NCI-H1048 (cell line): ENCODE measurements at regions not wholly inside any gene's neighbourhood (a gene's known extent, or its start where the extent isn't known, plus 50 kb on each side); places are given as distances from the start of the nearest gene placed in this dataset.

Experiments
- DNase-seq: peaks from one replicate; lab custom pipeline; 2025; lab: John Stamatoyannopoulos, UW

DNA sequence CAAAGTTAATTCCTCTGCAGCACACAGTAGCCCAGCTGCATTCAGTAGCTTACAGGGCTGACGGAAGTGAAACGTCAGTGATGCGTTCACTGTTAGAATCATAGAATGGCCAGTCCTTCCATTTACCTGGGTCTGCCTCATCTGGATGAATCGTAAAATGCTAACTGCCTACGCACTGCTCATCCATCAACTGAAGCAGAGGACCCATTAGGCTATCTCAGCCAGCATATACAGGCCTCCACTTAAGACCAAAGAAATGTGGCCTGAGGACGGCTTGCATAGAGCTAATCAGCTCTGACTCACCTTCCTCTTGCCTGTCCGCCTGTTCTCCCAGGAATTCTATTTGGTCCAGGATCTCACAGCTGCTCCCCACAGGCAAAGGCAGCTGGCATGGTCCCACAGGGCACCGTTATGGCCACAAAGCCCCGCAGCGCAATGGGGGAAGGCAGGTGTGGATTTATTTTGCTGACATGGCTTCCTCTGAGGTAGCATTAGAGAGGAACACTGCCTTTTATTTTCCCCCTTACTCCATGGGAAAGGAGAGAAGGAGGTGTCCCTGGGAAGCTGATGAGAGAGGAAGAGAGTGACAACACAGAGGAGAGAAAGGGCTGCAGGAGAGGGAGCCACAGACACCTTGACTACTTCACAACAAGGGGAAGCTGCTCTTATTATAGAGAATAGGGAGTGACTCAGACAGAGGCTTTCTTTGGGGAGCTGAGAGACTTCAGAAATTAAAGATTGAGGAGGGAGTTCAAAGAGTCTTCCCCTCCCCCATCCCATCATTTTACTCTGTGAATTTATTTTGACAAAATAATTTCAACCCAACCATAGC lies 177.6 kb downstream of the HHIPL2 start:
- no peak for DNase-seq

GRCh38 chr1:222369148-222369547 lies 178.8 kb downstream of the HHIPL2 start:
- no peak for DNase-seq

- DNase-seq = no peak
Measured at GRCh38 chr1:222358100-222358499, 189.8 kb downstream of the HHIPL2 start.

- no peak for DNase-seq
Measured at GRCh38 chr1:222357252-222357651, 190.7 kb downstream of the HHIPL2 start.

- no peak for DNase-seq
Measured at GRCh38 chr1:222347627-222348026, 200.3 kb downstream of the HHIPL2 start.

DNA sequence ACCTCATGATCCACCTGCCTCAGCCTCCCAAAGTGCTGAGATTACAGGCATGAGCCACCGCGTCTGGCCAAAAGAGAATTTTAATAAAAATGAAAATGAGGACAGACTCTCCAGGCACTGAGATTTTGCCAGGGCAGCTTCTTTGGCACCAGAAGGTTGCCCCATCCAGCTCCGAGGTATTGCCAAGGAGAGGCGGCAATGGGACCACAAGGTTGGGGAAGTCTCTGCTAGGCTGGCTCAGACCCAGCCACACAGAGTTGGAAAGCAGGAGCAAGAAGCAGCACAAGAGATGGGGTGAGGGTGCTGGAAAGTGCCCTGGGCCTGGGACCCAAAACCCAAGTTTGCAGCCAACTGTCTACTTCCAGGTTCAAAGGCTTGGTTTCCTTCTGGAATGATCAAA lies 200.9 kb downstream of the HHIPL2 start:
- DNase-seq = no peak

DNA sequence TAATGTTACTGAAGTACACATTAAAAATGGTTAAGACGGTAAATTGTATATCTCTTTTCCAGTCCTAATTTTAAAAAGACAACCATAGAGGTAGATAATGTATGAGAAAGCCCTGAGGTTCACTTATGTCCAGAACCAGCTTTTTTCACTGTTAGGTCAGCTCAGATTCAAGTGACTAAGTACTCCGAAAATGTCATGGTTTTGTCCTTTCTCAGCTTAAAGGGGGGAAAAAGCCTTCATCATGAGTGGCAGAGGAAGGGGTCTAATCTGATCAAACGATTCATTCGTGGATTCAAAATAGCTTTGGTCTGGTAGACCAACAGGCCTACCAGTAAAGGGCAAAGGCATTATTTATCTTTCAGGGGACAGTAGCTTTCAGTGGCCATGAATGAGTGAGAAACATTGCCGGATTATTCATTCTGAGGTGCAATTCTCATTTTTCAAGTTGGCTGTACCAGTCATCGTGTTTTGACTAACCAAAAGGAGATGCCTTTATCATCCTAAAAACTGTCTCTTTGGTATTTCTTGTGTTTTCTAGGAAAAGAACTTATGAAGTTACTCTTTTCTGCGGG lies 208.4 kb downstream of the HHIPL2 start:
- no peak for DNase-seq

DNA sequence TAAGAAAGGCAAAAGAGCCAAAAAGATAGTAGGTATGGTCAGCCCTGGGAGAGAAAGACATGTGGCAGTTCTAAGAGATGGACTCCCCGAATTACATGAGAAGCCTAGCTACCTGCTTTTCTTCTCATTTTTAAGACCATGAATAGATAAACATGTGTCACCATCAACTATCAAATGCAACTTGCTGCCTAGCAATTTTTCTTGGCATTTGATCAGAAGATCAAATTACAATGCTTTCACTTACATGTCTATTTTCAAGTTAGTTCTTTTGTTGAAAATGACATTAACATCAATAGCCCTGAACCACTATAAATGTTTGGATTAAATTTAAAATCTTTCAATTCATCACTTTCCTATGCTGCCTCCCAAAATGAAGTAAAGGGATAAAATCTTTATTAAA lies 212.3 kb downstream of the HHIPL2 start:
- DNase-seq = no peak

DNA sequence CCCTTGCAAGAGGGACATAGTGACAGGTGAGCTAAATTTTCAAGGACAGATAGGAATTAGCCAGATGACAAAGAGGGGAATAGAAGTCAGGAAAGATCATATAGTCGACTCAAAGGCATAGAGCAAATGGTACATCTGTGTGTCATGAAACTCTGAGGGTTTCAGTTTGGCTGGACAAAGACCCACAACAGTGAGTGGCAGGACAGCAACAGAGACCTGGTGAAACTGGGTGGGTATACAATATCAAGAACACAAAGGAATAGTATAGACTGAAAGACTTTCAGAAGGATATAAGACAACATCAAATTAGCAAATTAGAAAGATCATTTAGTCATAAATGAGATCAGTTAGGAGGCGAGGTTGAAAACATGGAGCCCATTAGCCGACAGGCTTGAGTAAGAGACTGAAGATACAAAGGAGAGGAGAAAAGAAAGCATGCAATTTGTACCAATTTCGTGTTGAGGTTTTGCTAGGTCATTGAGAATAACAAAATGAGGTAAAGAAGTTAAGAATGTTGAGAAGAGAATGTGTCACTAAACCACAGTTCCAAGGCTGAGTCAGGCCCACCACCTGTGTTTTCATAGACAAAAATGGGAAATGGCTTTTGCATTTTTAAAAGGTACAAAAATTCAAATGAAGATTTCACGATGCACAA lies 213.8 kb downstream of the HHIPL2 start:
- no peak for DNase-seq

GRCh38 chr1:222331765-222332164 lies 216.1 kb downstream of the HHIPL2 start:
- no peak for DNase-seq

DNA sequence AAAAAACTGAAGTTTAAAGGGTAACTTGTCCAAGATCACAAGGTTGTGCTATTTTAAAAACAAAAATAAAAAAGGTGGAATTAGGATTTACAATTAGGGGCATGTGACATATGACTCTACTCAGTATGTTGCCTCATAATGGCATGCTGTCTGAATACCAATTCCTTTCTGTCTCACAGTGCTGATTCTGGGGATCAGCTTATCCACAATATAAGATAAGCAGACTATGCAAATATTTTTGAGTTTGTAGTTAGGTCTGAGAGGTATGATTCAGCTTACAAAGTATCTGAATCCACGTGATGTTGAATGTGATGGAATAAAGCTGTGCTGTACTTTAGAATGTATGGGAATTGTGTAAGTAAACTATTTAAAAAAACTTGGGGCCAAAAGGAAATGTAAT lies 216.6 kb downstream of the HHIPL2 start:
- DNase-seq = no peak

DNA sequence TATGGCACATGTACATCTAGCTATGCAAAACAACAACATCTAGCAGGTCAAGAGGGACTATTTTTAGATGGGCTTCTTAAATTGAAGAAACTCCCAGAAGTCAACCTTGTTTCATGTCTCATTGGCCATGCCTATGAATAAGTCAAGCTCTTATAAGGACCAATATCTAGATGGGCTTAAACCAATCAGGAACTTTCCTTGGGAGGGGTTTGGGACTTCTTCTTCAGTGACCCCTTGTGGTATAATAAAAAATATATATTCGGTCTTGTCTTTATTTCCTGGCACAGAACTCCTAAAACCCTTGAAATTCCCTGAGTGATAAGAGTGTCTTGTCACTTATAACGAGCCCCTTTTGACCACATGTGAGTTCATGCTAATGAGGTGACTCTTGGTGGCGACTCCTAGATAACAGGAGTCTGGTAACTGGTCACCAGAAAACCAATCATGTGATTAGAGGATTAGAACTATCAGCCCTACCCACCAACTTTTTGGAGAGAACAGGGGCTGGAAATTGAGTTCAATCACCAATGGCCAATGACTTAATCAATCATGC lies 218.3 kb downstream of the HHIPL2 start:
- DNase-seq = no peak

DNA sequence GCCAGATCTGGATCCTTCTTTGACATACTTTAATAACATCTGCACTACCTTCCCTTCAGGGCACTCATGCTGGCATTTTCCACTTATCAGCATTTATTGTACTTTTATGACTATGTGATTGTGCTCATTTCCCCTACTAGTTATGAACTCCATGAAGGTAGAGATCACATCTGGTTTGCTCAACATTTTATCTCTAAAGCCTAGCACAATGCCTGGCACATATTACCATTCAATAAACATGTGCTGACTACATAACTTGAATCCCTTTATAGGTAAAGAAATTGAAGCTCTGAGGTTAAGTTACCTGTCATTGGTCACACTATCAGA lies 221.2 kb downstream of the HHIPL2 start:
- DNase-seq = no peak

DNA sequence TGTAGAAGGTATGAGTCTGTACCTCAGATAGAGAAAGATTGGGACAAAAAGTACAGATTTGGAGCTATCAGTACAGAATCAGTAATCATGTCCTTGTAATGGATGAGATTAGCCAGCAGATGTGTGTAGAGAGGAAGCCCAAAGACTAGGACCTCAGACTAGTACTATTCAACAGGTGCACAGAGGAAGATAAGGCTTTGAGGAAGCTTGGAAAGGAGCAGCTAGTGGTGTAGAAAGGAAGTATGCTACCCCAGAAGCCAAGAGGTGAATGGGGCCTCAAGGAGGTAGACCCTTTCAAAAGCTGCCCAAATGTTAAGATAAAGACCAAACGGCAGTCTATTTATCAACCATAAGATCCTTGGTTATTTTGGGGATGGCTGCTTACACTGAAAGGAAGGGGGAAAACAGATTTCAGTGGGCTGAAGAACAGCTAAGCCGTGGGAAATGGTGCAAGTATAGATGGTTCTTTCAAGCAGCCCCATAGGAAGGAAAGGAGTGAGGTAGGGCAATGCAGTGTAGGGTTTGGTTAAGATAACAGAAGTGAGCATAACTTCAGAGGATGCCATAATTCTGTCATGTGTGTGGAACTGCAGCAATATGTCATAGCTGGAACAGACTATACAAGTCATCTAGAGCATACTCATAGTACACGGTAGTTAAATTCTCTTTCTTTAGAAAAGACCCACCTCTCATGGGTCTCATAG lies 221.7 kb downstream of the HHIPL2 start:
- DNase-seq = no peak

DNA sequence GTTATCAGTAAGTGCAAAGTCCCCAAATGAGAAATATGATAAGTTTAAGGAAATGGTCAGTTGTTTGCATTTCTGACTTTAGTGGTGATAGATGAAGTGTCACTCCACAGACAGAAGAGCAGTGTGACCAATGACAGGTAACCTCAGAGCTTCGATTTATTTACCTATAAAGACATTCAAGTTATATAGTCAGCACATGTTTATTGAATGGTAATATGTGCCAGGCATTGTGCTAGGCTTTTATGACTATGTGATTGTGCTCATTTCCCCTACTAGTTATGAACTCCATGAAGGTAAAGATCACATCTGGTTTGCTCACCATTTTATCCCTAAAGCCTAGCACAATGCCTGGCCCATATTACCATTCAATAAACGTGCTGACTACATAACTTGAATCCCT lies 222.4 kb downstream of the HHIPL2 start:
- DNase-seq = no peak

DNA sequence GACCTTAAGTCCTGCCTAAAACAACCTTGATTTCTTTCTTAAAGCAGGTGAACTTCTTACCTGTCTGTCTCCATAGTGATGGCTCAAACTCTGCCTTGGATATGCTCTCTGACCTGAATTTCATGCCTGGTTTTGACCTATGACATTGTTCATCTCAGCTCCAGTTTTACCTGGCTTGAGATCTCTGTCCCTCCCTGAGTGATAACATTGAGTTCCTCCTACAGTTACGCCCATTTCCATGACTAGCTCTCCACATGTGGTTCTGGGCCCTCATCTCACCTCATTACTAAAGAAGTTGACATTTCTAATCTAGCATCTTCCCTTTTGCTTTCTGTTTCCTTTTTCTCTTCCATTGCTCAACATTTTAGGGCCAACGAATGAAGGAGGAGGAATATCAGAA lies 233.1 kb downstream of the HHIPL2 start:
- no peak for DNase-seq

DNA sequence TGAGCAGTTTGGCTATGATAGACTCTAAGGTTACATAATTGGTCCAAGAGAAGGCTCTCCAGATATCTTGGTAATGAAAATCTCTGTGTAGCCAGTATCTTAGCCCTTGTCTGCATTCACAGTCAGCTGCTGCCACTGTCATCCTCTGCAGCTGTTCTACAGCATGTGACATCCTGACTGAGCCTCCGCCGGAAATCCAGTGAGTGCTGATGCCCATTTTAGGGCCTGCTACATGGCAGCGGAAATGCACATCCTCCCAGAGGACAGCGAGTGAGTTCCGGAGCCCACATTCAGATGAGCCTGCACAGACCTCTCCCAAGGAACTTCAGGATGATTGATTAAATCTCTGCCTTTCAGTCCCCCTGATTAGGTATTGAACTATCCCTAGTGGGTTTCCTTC lies 237.1 kb downstream of the HHIPL2 start:
- DNase-seq = no peak

DNA sequence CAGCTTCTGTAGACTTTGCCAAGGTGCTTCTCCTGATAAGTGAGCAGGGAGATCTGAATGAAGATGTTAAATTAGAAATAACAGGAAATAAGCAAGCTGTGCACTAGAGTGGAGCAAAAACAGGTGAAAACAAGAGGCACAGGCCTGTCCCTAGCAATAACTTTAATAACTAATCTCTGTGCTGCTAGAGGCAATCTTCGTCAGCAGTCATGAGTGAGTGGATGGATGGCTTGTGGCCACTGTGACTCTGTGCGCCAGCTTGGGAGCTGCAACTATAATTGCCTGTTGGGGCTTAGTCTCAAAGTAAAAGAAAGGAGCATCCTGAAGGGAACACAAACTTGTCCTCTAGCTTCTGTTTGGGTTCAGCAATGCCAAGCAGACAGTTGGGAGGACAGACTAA lies 240.3 kb downstream of the HHIPL2 start:
- no peak for DNase-seq

GRCh38 chr1:222306512-222306911 lies 241.4 kb downstream of the HHIPL2 start:
- no peak for DNase-seq

DNA sequence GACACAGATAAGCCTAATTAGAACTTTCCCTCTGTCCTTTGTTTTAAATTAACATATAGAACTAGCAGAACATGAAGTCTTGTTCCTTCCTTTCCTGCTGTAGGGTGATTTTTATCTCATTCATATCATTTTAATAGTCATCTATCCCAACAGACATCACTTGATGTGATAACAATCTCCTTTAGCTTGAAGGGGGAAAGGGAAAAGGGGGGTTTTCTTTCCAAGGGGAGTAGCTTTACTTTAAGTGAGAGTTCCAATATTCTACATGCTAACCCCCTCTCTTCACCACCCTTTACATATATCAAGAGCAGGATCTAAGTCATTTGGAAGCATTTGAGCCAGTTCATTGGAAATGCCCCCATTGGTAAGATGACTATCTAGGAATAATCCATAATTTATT lies 241.9 kb downstream of the HHIPL2 start:
- no peak for DNase-seq

DNA sequence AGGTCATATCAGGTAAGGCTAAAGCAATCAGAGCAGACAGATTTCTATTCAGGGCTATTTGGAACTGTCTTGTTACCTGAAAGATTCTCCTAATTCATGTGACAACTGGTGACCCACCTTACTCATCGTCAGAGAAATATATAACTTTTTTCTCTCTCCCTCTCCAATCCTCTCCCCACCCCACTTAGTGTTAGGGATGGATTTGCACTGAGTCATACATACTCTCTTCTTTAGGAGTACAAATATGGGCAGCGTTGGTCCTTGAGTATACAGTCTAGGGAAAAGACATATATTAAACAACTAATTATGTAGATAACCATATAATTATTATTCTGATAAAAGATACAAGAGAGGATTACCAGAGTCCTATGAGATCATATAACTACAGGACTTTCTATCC lies 246.3 kb downstream of the HHIPL2 start:
- no peak for DNase-seq

GRCh38 chr1:222299524-222299923 lies 248.4 kb downstream of the HHIPL2 start:
- DNase-seq = no peak

GRCh38 chr1:222290866-222291265 lies 257.0 kb downstream of the HHIPL2 start:
- no peak for DNase-seq
